Mesenteric fat pad (tissue), 1 donor: ENCODE measurements at regions not wholly inside any gene's neighbourhood (a gene's known extent, or its start where the extent isn't known, plus 50 kb on each side); places are given as distances from the start of the nearest gene placed in this dataset.

ENCODE experiments used
- DNase-seq: peaks from one replicate; pipeline ENCODE4 v3.0.0-alpha.2; 2020; ENCODE audit warnings: low spot score
- donor health status: DM: yes; HTN: yes; CAD: no.

DNA sequence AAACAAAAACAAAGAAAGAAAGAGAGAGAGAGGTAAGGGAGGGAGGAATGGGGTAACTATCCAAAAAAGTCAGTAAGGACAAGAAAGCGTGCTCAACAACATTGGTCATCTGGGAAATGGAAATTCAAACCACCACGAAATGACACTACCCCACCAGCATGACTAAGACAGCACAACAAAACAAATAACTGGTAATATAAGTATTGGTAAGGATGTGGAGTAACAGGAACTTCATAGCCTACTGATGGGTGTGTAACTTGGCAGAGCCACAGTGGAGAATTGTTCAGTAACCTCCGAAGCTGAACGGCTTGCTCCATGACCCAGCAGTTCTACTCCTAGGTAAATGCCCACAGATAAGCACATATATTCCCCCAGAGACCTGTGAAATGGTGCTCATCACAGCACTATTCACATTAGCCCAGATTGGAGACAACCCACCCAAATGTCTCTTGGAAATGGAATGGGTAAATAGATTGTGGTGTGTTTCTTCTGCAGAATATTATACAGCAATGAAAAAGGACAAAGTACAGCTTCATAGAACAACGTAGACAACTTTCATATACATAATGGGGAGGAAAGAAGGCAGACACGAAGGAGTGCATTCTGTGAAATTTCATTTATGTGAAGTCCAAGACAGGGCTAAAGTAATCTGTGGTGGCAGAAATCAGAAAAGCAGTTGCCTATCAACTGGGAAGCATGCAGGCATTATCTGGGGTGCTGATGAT, 95.5 kb upstream of the ATP6AP2 start:
- no peak for DNase-seq

DNA sequence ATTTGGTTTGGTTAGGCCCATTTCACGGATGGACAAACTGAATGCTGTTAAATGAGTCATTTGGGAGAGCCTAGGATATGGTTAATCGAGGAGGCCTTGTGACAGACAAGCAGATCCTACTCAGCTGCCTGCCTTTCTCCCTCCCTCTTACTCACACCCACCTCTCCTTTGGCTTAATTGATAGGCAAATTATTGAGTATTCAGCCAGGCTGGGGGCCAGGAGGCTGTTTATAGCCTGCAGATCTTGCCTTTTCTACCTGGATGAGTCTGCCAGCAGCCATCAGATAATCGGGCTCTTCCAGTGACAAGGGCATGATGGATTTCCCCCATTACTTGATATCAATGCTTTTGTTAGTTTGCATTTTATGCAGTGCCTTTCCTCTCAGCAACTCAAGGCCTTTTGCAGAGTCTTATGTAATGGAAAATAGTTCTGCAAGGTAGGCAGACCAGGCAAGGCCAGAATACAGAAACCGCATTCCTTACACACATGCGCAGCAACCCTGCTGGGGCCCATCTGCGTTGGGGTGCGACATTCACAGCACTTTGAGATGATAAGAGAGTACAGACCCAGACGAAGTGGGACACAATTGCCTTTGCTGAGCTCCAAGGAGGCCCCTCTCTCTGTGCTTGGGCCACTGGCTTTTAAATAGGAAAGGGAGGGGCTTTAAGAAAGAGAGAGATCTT, 96.2 kb upstream of the ATP6AP2 start:
- DNase-seq, result no peak

DNA sequence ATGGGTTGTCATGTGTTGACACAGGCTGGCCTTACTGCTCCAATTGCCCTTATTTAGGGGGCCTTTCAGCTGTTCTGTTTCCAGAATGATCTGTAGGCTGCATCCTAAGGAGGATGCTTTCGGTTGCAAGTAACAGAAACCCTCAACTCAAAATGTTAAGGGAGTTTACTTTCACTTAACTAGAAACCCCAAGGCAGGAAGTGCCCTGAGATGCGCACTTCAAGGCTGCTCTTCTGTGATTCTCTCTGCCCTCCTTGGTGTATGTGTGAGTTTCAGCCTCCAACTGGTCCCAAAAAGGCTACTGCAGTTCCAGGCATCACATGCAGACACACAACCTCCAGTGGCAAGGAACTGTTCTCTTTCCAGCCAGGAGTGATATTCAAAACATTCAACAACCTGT, 97.3 kb upstream of the ATP6AP2 start:
- no peak for DNase-seq

DNA sequence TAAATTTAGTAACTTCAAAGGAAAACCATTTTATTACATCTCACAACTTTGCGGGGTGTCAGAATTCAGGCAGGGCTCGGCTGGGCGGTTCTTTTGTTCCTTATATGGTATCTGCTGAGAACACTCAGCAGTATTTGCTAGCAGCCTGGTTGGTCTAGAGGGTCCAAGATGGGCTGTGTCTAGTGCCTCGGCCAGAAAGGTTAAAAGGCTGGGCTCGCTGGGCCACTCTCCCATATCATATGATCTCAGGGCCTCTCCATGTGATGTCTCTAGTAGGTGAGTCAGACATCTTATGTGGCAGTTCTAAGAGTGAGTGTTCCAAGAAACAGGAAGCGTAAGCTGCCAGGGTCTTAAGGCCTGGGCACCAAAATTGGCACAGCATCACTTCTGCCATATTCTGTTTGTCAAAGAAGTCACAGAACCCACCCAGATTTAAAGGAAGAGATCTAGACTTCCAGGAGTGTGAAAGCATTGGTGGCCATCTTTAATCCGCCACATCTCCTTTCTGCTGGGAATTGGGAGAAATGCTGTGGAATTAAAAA, 100.9 kb upstream of the ATP6AP2 start:
- no peak for DNase-seq

DNA sequence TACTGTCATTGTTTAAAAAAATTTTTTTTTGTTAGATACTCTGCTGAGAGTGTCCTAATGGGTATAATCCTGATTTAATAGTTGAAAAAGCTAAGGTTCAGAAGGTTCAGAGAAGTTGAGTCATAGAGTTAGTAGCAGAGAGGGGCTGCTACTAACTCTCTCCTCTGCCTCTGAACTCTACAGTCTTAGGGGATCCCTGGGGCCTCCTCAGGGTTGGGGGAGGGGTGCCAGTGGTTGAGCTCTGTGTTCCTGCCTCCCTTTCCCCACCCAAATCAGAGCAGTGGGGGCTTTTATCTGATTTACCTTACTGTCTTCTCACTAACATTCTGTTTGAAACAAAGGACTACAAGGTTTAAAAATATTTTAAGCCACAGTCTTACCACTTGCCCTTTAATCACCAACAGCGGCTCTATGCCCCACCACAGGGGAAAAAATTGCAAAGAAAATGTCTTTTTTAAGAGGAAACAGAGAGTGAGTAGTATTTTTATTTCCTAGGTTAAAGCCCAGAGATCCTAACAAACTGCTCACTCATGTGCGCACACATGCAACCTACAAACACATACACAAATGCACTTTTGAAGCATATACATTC, 102.2 kb upstream of the ATP6AP2 start:
- no peak for DNase-seq

DNA sequence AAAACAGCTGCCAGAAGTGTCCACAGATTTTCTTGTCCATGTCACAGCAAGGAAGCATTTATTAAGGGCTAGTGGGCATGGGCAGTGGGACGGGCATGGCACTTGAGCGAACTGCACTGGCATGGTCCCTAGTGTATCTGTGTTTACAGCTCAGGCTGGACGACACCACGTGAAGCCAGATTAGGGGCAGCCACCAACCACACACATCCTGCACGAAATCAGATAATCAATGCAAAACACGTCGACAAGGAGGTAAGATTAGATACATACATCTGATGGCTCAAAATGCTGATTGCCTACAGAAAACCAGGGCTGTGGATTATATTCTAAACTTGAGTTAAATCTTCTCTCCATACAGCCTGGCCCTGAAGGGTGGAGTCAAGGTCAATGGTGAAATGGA, 103.8 kb upstream of the ATP6AP2 start:
- DNase-seq, result no peak

DNA sequence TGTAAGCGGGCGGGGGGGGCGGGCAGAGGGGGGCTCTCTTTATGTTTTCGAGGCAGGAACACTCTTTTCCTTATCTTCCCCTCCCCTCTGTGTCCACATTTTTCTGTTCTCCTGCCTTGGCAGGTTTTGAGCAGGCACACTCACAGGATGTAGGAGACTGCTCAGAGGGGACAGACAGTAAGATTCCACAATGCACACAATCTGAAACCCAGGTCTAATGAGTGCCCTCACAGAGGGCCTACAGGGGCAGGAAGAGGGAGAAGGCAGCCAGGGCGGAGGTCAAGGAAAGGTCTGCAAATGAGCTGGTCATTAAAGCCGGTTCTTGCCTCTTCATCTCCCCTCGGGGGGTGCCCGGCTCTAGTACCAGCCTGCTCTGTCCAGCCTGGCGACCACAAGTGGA, 106.1 kb upstream of the ATP6AP2 start:
- no peak for DNase-seq

DNA sequence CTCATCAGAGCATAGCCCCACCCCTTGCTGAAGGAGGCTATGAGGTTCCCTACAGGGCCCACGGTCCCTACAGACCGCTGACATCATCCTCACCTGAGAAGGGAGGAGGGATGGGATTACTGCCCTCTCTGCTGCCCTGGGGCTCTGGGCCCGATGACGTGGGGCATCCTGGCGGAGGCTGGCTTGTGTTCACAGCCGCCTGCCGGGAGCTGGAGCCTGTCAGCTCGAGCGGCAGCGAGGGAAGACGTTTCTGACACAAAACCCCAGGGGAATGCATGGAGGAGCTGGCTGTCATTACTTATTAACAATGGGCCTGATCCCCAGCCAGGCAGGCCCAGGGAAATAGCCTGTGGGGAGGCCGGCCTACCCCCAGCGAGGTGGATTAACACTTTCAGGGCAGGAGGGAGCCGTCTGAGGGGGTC, 106.6 kb upstream of the ATP6AP2 start:
- DNase-seq, result no peak

DNA sequence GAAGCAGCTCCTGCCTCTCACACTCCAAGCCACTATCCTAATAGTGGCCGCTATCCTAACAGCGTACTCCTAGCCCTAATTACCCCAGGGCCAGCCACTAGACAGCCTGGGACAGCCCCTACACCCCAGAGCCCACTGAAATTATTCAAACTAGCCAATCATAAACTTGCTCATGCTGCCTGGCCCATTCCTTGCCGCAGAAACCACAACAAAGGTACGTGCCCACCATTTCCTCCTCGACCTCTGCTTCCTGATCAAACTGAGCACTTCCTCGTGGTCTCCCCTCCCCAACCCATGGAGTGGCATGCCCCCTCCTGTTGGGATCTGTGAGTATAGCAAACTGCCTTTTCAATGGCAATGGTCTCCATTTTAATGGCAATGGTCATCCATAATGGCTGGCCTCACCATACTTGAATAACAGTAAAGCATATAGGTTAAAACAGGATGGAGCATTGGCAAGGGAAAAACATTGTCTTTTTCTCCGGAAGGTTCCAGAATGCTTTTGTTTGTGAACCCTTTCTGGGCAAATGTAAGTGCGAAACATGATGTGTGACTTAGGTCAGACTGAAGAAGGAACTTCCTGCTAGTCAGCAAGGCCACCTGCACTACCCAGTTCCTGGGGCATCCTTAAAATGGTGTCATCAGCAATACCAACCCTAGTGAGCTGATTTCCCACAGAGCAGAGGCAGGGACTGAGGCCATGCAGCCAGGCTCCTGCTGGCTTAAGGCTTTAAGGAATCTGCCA, 107.1 kb upstream of the ATP6AP2 start:
- DNase-seq, result no peak

DNA sequence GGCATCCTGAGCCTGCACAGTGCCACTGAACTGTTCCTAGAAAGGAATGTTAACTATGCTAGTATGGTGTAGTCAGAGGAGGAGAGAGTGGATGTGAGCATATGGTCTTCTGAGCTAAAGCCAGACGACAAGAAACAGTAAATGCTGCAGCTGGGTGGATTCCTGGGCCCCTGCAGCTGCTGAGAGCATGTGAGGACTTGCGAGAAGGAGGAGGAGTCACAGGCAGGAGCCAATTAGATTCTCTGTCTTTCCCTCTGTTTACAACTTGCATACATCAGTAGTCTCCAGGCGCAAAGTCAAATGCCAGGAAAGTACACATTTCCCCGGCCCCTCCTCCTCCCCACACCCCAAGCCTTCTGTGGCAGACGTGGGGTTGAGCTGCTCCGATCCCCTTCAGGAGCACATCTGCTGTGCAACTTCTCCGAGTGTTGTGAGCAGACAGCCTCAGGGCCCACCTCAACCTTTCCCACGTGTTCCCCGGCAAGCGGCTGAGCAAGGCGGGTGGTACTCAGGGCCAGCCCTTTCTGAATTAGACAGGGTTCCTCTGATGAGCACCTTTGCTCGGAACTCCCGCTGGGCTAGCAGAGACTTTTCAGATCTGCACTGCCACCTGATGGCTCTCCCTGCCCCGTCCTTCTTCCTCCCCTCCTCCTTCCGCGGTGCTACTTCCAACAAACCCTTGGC, 108.7 kb upstream of the ATP6AP2 start:
- DNase-seq, result no peak

DNA sequence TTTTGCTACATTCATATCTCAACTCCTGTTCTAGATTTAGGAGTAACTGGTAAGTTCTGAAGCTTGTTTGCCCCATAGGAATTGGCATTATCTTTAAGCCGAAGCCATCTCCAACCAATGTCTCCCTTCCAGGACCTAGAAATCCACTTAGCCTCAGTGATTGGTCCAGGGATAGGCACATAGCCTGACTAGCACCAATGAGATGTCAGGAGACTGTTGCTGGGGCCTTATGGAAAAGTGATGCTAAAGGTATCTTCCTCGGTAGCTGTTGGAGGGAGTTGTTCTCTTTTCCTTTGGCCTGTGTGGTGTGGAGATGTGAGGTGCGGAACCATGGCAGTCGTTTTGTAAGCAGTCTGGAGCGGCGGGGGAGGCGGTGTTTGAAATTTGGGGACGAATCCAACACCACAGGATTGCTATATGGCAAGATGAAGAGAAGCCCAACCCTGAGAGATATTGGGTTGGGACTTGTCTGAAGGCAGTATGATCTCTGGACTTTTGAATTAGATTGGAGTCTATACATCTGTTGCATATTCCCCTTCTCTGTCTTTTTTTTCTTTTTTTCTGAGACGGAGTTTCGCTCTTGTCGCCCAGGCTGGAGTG, 109.8 kb upstream of the ATP6AP2 start:
- DNase-seq, result no peak

DNA sequence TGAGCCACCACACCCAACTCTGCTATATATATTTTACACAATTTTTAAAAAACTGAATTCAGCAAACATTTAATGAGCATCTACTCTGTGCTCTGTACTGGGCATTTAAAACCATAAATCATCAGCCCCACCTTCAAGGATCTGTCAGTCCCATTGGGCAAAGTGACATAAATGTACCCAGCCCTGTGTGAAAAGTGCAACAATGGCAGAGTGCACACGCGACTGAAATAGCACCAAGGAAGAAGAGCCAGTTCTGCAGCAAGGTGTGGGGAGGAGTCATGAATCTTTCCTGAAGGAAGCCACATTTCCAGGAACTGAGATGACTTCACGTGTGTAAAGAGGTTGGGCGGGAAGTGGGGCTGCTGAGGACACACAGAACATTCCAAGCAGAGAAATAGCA, 111.5 kb upstream of the ATP6AP2 start:
- DNase-seq, result no peak

DNA sequence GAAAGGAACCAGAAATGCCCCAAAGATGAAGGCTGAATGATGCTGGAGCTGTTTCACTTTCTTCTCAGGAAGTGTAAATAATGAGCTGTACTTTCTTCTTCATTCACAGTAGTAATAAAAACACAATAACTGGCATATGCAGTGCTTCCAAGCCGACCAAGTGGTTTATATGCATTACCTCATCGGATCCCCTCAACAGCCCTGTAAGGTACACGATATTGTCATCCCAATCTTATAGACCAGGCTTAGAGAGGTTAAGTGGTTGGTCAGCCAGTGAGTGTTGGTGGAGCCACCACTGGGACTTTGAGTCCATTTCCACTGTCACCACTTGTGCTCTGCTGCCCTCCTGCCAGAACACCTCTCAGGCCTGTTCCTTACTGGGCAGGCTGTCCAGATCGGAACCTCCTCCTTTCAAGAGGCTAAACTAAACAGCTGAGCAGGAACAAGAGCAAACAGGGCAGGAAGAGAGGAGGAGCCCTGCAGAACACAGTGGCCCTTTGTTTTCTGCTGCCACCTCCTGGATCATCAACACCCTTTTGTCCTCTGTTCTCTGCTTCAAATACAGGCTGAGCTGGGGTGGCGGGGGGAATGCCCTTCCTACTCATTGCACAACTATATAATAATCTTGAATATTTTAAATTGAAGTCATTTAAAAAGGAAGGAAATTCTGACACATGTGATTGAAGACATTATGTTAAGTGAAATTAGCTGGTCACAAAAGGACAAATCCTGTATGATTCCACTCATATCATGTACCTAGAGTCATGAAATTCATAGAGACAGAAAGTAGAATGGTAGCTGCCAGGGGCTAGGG, 112.5 kb upstream of the ATP6AP2 start:
- no peak for DNase-seq

DNA sequence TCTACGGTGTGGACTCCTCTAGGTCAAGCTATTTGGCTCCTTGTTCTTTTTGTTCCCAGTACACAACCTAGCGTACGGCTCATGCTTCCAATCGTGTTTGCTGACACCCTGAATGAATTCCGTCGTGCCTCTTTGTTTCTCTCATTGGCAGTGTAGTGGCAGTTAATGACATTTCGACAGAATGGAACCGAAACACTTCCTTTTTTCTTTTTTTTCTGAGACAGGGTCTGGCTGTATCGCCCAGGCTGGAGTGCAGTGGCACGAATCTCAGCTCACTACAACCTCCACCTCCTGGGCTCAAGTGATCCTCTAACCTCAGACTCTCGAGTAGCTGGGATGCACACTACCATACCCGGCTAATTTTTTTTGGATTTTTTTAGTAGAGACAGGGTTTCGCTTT, 113.3 kb upstream of the ATP6AP2 start:
- DNase-seq, result no peak

DNA sequence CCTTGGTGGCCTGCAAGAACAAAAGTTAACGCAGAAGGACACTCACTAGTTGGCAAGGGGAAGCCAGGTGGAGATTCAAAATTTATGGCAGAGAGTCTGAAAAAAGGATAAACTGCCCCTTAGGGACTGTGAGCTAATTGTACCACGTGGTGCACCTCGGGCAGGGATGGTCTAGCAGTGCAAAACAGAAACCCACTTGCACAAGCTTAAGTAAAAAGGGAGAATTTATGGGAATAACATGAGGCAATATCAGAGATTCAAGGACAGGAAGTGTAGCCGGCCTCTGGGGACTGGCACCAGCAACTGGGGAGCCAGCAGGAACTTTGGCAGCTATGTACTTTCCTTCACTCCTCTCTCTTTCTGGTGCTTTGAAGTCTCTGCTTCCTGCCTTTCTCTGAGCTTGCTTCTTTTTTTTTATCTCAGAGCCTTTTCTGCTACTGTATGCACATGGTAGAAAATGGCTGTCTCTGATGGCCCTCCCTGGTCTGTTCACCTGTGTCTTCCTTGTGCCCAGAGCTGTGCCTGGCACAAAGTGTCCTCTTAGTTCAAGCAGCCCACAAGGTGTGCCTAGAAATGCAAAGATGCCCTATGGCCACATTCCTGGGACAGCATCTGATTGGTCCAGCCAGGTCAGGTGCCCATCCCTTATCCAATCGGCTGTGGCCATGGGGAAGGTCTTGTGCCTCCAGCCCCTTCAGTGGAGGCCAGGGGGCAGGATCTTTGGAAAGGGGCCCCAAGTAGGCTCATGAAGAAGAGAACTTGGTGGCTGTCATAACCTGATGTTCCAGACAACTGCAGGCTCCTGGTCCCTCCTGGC, 114.8 kb upstream of the ATP6AP2 start:
- no peak for DNase-seq

DNA sequence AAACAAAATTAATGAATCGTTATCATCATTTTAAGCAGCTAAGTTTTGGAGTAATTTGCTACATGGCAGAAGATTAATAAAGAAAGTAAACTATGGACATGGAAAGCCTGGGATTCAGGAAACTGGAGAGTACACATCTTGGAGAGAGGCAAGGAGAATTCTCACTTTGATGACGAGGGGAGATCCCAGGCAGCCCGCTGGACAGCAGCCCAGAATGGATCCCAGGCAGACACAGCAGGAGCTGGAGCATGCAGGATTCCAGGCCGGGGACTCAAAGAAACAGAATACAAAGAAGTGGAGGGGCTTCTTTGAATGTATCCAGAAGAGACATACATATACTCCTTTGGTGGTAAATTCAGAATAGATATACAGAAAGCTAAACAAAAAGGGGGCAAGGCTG, 118.0 kb upstream of the ATP6AP2 start:
- no peak for DNase-seq

DNA sequence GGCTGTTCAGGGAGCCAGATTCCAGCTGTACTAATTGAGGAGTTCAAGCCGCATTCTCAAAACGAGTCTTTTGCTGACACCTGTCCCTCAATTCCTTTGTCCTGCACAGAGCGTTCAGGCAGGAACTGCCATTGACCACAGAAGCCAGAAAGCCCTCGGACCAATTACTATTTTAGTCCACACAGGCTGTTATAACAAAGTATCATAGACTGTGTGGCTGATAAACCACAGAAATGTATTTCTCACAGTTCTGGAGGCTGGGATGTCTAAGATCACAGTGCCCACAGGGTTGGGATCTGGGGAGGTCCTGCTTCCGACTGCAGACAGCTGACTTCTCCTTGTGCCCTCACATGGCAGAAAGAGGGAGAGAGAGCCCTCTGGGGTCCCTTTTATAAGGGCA, 119.8 kb upstream of the ATP6AP2 start:
- DNase-seq, result no peak

DNA sequence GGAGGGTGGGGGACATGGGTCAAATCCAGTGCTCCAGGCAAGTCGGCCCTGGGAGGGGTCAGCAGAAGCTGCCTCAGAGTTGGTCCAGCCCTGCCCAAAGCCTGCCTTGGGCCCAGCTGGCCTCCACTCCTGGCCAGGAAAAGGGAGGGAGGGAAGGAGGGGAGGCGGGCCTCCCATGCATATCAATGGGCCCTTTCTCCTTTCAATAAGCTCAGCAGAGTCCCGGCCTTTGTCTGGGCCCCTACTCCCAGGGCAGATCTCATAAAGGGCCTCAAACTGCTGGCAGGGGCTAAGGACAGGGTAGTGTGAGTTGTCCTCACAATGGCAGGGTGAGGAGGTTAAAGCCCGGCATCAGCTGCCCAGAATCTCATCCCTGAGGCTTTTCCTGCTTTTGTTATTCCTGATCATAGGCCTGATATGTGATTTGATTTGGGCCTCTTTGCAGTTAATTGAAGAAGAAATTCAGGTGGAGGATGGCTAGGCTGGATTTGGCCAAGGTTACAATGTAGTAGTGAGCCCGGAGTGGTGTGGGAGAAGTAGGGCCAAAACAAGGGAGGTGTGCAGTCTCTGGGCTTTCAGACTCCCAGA, 121.1 kb upstream of the ATP6AP2 start:
- DNase-seq, result no peak

DNA sequence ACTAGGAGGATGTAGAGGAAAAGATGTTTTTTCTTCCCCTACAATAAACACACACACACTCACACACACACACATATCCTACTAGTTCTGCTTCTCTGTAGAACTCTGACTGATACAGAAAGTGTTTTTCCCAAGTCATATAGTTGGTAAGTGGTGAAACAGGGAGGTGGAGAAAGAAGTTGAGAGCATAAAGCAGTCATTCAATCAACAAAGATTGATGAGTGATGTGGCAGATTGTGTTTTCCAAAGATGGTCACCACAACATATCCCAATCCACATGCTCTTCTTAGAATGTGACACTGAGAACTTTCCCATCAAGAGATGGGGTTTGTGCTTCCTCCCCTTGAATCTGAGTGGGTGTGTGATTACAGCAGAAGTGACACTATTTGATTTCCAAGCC, 123.4 kb upstream of the ATP6AP2 start:
- DNase-seq, result no peak
